AG10803 (cell line): ENCODE measurements at regions not wholly inside any gene's neighbourhood (a gene's known extent, or its start where the extent isn't known, plus 50 kb on each side); places are given as distances from the start of the nearest gene placed in this dataset.

ENCODE experiments used
- DNase-seq: peaks from one replicate; pipeline ENCODE4 v3.0.0; 2010; ENCODE audit warnings: low read depth
- H3K4me3 ChIP-seq: 2 replicates; pipeline ENCODE4 v1.5.1; 2011; ENCODE audit warnings: mild to moderate bottlenecking, low read length, control low read depth
- TF ChIP-seq, protein P1 (sequence below): conservative IDR thresholded peaks from 2 replicates; pipeline ENCODE4 v1.5.1; 2011; ENCODE audit warnings: mild to moderate bottlenecking, low read length, control low read depth, inconsistent platforms

DNA sequence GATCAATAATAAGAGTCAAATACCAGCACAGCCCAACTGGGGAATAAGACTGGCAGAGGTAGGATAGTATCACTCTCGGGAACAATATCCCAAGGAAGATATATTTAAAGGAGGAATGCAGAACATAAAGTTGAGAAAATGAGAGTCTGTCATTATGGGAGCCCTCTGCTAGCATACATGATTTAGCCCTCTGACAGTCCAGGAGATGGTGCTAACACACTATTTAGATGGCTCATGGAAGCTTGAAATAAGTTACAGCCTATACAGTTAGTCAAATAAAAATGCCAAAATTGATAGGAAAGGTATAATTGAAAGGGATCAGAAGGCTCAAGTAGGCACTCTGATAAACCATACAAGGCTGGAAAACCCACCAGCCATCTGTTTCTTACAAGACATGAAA, 201.0 kb upstream of the NEIL3 start:
- DNase-seq: peak; percentile 61
- TF ChIP-seq, protein P1, sequence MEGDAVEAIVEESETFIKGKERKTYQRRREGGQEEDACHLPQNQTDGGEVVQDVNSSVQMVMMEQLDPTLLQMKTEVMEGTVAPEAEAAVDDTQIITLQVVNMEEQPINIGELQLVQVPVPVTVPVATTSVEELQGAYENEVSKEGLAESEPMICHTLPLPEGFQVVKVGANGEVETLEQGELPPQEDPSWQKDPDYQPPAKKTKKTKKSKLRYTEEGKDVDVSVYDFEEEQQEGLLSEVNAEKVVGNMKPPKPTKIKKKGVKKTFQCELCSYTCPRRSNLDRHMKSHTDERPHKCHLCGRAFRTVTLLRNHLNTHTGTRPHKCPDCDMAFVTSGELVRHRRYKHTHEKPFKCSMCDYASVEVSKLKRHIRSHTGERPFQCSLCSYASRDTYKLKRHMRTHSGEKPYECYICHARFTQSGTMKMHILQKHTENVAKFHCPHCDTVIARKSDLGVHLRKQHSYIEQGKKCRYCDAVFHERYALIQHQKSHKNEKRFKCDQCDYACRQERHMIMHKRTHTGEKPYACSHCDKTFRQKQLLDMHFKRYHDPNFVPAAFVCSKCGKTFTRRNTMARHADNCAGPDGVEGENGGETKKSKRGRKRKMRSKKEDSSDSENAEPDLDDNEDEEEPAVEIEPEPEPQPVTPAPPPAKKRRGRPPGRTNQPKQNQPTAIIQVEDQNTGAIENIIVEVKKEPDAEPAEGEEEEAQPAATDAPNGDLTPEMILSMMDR: peak; percentile 70
- H3K4me3 ChIP-seq: no peak overlapping the region

DNA sequence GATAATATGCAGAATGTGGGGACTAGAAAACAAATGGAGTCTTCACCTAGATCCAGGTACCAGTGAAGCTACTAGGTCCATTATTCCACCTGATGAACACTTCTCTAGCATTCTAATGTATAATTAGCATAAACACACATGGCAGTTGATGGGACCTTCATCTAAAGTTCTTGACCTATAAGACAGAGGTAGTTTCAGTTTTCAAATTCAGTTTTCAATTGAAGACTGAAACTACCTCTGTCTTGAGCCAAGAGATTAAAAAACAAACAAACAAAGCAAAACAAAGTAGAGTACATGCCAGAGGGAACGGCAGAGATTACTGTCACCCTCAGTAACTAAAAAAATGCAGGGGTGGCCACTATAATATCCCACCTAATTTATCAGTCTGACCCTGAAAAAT, 199.9 kb upstream of the NEIL3 start:
- TF ChIP-seq, protein P1: no peak
- DNase-seq: no peak

DNA sequence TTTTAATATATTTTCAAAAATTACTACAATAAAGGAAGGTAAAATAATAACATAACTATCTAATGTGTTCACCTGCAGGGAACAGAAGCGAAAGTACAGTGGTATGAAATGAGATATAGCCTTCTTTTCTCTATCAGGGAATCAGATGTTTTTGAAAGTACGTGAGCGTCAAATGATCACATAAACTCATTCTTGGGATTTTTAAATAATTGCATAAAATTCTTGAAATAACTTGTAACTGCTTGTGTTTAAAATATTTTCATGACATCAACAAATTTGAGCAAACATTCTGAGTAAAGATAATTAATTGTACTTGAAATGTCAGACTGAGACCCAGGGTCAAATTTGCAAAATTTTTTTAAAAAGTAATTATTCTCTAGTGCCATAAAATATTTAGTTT, 193.5 kb upstream of the NEIL3 start:
- TF ChIP-seq, protein P1: no peak
- H3K4me3 ChIP-seq: no peak overlapping the region
- no peak for DNase-seq

More for the DNA sequence above, 199.9 kb upstream of the NEIL3 start:
- no peak overlapping the region for H3K4me3 ChIP-seq

DNA sequence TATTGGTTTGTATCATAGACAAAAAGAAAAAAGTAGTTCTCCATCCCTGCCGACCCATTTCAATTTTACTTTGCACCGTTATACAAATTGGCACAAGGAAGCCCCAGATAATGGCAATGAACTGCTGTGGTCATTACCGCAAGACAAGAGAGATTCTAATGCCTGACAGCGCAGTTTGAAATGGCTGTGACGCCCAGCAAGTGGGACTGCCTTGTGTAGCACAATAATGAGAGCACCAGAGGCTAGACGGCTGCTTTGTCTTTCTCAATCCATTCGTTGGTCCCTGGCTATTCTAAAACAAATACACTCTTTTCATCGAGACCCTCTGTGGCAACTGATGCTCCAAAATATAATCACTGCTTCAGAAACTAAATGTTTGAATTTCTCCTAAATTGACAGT, 192.4 kb upstream of the NEIL3 start:
- DNase-seq: no peak
- no peak overlapping the region for H3K4me3 ChIP-seq
- TF ChIP-seq, protein P1: no peak

DNA sequence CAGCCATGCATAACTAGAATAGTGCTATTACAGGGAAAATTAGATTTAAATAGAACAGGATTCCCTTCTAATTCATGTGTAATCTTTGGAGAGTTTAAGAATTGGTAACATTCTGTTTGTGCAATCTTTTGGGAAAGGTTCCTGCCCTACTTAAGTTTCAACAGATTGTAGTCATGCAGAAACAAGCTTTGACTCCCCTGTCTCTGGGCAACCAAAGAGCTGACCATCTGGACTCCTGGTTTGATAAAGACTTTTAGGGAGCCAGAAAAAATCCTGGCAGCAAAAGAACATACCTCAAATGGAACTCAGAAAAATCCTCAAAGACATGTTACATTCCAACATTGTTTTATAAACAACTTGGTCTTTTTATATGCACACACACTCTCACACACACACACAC, 191.1 kb upstream of the NEIL3 start:
- TF ChIP-seq, protein P1: no peak
- peak; percentile 100 for DNase-seq
- H3K4me3 ChIP-seq: no peak overlapping the region

DNA sequence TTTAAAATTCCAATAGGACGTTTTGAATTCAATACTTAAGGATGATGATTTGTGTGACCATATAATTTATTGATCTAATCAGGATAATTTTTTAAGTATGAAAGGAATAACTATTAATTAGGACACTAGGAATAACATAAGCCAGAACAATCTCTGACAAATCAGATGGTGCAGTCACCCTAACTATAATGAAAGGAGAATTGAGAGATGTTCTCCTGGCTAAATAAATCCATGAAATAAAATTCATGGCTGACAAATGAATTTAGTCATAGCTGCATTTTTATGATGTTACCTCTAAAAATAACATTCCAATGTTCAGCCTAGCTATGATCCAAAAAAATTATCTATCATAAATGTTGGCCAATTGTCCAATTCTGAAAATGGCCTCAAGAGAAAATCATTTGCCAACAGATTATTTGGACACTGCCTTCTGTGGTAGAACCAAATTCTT, 190.6 kb upstream of the NEIL3 start:
- no peak overlapping the region for H3K4me3 ChIP-seq
- TF ChIP-seq, protein P1: no peak
- peak; percentile 82 for DNase-seq

DNA sequence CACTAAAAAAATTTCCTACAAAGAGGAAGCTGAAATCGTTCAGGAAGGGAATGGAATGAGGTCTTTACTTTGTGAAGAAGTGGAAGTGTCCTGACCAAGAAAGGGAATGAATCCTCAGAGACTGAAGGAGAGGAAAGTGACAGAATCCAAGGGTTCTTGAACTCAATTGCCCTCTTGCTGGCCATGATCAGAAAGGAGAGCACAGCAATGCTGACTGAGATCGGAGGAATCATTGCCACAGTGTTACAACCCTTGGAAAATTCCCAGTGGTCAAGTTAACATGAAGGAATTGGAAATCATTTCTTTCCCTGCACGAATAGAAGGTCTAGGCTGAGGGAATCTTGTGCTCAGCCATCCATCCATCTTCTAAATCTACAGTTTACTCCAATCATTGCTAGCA, 190.0 kb upstream of the NEIL3 start:
- TF ChIP-seq, protein P1: no peak
- DNase-seq: peak; percentile 77
- H3K4me3 ChIP-seq: peak overlapping the region; percentile 16; the same call in 1 of the 2 replicates
